ENCODE measurements at regions not wholly inside any gene's neighbourhood (a gene's known extent, or its start where the extent isn't known, plus 50 kb on each side); places are given as distances from the start of the nearest gene placed in this dataset.

- no peak overlapping the region for H3K4me3 ChIP-seq
- H3K27me3 ChIP-seq: no peaks in the 10 kb centered on the region
- TF ChIP-seq EP300 (IDR thresholded peaks at IDR 0.05): no peak
- TF ChIP-seq POLR2A (IDR thresholded peaks at IDR 0.05): no peak
- TF ChIP-seq CTCF (IDR thresholded peaks at IDR 0.05): no peak
- TF ChIP-seq POLR2AphosphoS5 (IDR thresholded peaks at IDR 0.05): no peak
- DNase-seq: no peak
- WGBS, 5 donors: 57 to 65% (median 60%) methylated on average over 6 of the region's 6 CpGs
- intact Hi-C loops (cut with DNase I; ENCODE audit: low total_unique reads): no loop called here
- peaks cover 0 to 19% (median 17%) of the 10 kb centered on the region in 4 donors for H3K36me3 ChIP-seq
- H3K9me3 ChIP-seq: no peaks in the 10 kb centered on the region
- H3K27ac ChIP-seq: no peak overlapping the region
- peaks cover 13 to 25% (median 18%) of the 10 kb centered on the region in 4 donors for H3K4me1 ChIP-seq
Observed at GRCh38 chr20:19807946-19808330, 49.9 kb downstream of the RIN2 start.

GRCh38 chr20:19808498-19808897 lies 50.4 kb downstream of the RIN2 start:
- no peak for DNase-seq
- H3K27me3 ChIP-seq: no peaks in the 10 kb centered on the region
- H3K4me3 ChIP-seq: no peak overlapping the region
- peaks cover 13 to 25% (median 18%) of the 10 kb centered on the region in 4 donors for H3K4me1 ChIP-seq
- peaks cover 0 to 18% (median 15%) of the 10 kb centered on the region in 4 donors for H3K36me3 ChIP-seq
- TF ChIP-seq EP300 (IDR thresholded peaks at IDR 0.05) (no peak), POLR2A (IDR thresholded peaks at IDR 0.05) (no peak), CTCF (IDR thresholded peaks at IDR 0.05) (no peak), POLR2AphosphoS5 (IDR thresholded peaks at IDR 0.05) (no peak)
- H3K27ac ChIP-seq: no peak overlapping the region
- WGBS, 5 donors: 85 to 96% (median 93%) methylated on average over 6 to 8 of the region's 8 CpGs
- intact Hi-C loops (cut with DNase I; ENCODE audit: low total_unique reads): no loop called here
- no peaks in the 10 kb centered on the region for H3K9me3 ChIP-seq

GRCh38 chr20:19809505-19809904 lies 51.4 kb downstream of the RIN2 start:
- peaks cover 13 to 32% (median 22%) of the 10 kb centered on the region in 4 donors for H3K4me1 ChIP-seq
- no peaks in the 10 kb centered on the region for H3K9me3 ChIP-seq
- TF ChIP-seq CTCF (IDR thresholded peaks at IDR 0.05) (no peak), POLR2AphosphoS5 (IDR thresholded peaks at IDR 0.05) (no peak), POLR2A (IDR thresholded peaks at IDR 0.05) (no peak), EP300 (IDR thresholded peaks at IDR 0.05) (no peak)
- no peak for DNase-seq
- no peak overlapping the region for H3K4me3 ChIP-seq
- intact Hi-C loops (cut with DNase I; ENCODE audit: low total_unique reads): no loop called here
- H3K27ac ChIP-seq: no peak overlapping the region
- 74 to 93% (median 89%) methylated on average over 9 of the region's 9 CpGs for WGBS, 5 donors
- H3K36me3 ChIP-seq: peaks cover 0 to 18% (median 15%) of the 10 kb centered on the region in 4 donors
- H3K27me3 ChIP-seq: no peaks in the 10 kb centered on the region

GRCh38 chr20:19811231-19811630 lies 53.2 kb downstream of the RIN2 start:
- DNase-seq: no peak
- Histone ChIP-seq H3K4me3 (no peak overlapping the region), H3K9me3 (no peaks in the 10 kb centered on the region), H3K27ac (no peak overlapping the region), H3K4me1 (peaks cover 18 to 45% (median 33%) of the 10 kb centered on the region in 4 donors), H3K36me3 (peaks cover 0 to 18% (median 12%) of the 10 kb centered on the region in 4 donors), H3K27me3 (no peaks in the 10 kb centered on the region)
- 79 to 92% (median 87%) methylated on average over 8 of the region's 8 CpGs for WGBS, 5 donors
- intact Hi-C loops (cut with DNase I; ENCODE audit: low total_unique reads): no loop called here
- TF ChIP-seq POLR2A (IDR thresholded peaks at IDR 0.05) (no peak), CTCF (IDR thresholded peaks at IDR 0.05) (no peak), POLR2AphosphoS5 (IDR thresholded peaks at IDR 0.05) (no peak), EP300 (IDR thresholded peaks at IDR 0.05) (no peak)

All from stomach (tissue), 8 donors.